K562 (cell line): ENCODE measurements at regions not wholly inside any gene's neighbourhood (a gene's known extent, or its start where the extent isn't known, plus 50 kb on each side); places are given as distances from the start of the nearest gene placed in this dataset.

ENCODE experiments used
- CTCF ChIP-seq, 3 experiments: IDR thresholded peaks in 2 of 3; conservative IDR thresholded peaks in 1 of 3; 2 replicates each; pipeline ENCODE4 v1.5.1; 2011 to 2012; ENCODE audit warnings: low read length in 3 of 3, mild to moderate bottlenecking in 3 of 3, control low read depth in 2 of 3, improper control_type of control experiment in 1 of 3, inconsistent platforms in 1 of 3, low read depth in 1 of 3, mixed read lengths in 1 of 3, moderate library complexity in 1 of 3; ENCODE audit not compliant: insufficient read depth in 2 of 3
- KAT7 ChIP-seq: sonication (generic); formaldehyde crosslinking; IDR thresholded peaks from 2 replicates; pipeline ENCODE4 v1.8.0; 2022; ENCODE audit warnings: missing genetic modification reagents, mild to moderate bottlenecking, borderline replicate concordance
- NFXL1 ChIP-seq: fragments of 450-650 bp; formaldehyde crosslinking; IDR thresholded peaks from 2 replicates; pipeline ENCODE4 v1.4.0; 2021; ENCODE audit warnings: mild to moderate bottlenecking
- POLR2AphosphoS5 ChIP-seq: IDR thresholded peaks from 2 replicates; pipeline ENCODE4 v1.6.1; 2011; ENCODE audit warnings: mild to moderate bottlenecking, low read depth, low read length, moderate library complexity; ENCODE audit not compliant: control insufficient read depth, insufficient read depth
- SP1 ChIP-seq: sonication (generic); formaldehyde crosslinking; IDR thresholded peaks from 2 replicates; pipeline ENCODE4 v1.8.1; 2022; ENCODE audit warnings: mild to moderate bottlenecking, missing genetic modification reagents
- ZNF551 ChIP-seq: fragments of 250-450 bp; sonication (Bioruptor Pico); IDR thresholded peaks from 2 replicates; pipeline ENCODE4 v1.5.0; 2021; ENCODE audit warnings: mild to moderate bottlenecking, moderate library complexity
- TF ChIP-seq, protein P1 (sequence below): fragments of 450-650 bp; formaldehyde crosslinking; IDR thresholded peaks from 2 replicates; pipeline ENCODE4 v1.4.0; 2020; ENCODE audit warnings: mild to moderate bottlenecking, moderate library complexity
- TF ChIP-seq, protein P2 (sequence below): fragments of 250-450 bp; sonication (Bioruptor Pico); IDR thresholded peaks from 2 replicates; pipeline ENCODE4 v1.9.0; 2021; ENCODE audit warnings: mild to moderate bottlenecking

- TF ChIP-seq, protein P1, sequence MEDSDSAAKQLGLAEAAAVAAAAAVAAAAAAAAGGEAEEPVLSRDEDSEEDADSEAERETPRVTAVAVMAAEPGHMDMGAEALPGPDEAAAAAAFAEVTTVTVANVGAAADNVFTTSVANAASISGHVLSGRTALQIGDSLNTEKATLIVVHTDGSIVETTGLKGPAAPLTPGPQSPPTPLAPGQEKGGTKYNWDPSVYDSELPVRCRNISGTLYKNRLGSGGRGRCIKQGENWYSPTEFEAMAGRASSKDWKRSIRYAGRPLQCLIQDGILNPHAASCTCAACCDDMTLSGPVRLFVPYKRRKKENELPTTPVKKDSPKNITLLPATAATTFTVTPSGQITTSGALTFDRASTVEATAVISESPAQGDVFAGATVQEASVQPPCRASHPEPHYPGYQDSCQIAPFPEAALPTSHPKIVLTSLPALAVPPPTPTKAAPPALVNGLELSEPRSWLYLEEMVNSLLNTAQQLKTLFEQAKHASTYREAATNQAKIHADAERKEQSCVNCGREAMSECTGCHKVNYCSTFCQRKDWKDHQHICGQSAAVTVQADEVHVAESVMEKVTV = no peak
- TF ChIP-seq NFXL1 (CRISPR knock-in tag) (no peak), SP1 (CRISPR knock-in tag) (no peak), ZNF551 (CRISPR knock-in tag) (no peak), POLR2AphosphoS5 (no peak), KAT7 (CRISPR knock-in tag) (no peak), CTCF (IDR thresholded peaks at IDR 0.05 in 2 of 3, conservative IDR thresholded peaks at IDR 0.05 in 1 of 3; ENCODE audit: insufficient read depth in 2 of 3, low read depth in 1 of 3, low read length in 3 of 3) (no peak)
- TF ChIP-seq, protein P2, sequence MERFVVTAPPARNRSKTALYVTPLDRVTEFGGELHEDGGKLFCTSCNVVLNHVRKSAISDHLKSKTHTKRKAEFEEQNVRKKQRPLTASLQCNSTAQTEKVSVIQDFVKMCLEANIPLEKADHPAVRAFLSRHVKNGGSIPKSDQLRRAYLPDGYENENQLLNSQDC (CRISPR knock-in tag) = no peak
These were observed 889.3 kb upstream of the CELF2 start for GRCh38 chr10:10128387-10128786.
